ENCODE measurements at regions not wholly inside any gene's neighbourhood (a gene's known extent, or its start where the extent isn't known, plus 50 kb on each side); places are given as distances from the start of the nearest gene placed in this dataset.

DNA sequence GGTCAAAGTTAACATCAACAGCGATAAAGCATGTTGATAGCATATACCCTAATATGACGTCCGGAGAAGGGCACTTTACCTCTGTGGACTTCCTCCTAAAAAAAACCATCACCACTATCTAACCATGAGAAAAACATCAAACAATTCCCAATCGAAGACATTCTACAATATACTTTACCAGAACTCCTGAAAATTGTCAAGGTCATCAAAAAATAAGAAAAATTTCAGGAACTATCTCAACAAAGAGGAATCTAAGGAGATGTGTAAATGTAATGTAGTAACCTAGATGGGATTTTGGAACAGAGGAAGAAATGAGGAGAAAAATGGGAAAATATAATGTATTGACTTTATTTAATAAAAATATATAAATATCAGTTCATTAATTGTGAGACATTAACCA is 1026.8 kb upstream of the MIR17HG start:
- TF ChIP-seq, protein P1, sequence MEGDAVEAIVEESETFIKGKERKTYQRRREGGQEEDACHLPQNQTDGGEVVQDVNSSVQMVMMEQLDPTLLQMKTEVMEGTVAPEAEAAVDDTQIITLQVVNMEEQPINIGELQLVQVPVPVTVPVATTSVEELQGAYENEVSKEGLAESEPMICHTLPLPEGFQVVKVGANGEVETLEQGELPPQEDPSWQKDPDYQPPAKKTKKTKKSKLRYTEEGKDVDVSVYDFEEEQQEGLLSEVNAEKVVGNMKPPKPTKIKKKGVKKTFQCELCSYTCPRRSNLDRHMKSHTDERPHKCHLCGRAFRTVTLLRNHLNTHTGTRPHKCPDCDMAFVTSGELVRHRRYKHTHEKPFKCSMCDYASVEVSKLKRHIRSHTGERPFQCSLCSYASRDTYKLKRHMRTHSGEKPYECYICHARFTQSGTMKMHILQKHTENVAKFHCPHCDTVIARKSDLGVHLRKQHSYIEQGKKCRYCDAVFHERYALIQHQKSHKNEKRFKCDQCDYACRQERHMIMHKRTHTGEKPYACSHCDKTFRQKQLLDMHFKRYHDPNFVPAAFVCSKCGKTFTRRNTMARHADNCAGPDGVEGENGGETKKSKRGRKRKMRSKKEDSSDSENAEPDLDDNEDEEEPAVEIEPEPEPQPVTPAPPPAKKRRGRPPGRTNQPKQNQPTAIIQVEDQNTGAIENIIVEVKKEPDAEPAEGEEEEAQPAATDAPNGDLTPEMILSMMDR (IDR thresholded peaks at IDR 0.05) = no peak
- TF ChIP-seq POLR2A (IDR thresholded peaks at IDR 0.05) (no peak), POLR2AphosphoS5 (IDR thresholded peaks at IDR 0.05) (no peak)

Measured in prostate gland (tissue), 2 donors.